ENCODE measurements at regions not wholly inside any gene's neighbourhood (a gene's known extent, or its start where the extent isn't known, plus 50 kb on each side); places are given as distances from the start of the nearest gene placed in this dataset.

DNA sequence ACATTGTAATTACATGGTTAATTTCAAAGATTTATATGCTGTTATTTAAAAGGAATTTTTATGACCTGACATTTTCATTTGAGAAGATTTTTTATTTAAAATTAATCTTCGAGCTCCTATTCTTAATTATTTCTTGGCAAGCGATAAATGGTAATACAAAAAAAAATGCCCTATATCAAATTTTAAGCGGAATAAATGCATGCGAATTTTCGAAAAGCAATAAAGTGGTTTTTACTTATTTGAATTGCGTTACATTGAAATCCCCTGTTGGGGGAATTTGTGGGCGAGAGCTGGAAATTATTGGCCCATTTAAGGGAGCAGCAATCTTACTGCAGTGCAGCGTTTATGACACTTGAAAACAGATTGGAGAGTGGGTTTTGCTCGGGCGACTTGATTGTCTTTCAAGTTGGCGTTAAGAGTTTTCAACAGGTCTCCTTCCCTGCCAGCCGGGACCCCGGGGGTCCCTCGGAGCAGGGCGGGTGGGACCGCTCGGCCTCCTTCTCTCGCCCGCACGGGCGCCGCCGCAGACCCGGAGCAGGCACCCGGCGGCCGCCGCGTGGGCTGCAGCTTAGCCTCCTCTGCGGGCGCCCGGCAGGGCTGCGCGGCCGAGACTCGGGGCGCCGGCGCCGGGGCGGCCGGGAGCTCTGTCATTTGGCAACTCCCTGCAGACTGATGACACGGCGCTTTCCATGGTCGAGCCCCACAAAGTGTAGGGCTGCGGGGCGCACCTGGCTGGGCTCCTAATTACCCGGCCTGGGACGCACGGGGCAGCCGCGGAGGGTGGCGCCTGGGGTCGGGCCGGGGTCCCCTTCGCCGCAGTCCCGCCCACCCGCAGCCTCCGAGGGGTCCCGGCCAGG, 255.1 kb upstream of the SOX21 start:
- TF ChIP-seq, protein P1, sequence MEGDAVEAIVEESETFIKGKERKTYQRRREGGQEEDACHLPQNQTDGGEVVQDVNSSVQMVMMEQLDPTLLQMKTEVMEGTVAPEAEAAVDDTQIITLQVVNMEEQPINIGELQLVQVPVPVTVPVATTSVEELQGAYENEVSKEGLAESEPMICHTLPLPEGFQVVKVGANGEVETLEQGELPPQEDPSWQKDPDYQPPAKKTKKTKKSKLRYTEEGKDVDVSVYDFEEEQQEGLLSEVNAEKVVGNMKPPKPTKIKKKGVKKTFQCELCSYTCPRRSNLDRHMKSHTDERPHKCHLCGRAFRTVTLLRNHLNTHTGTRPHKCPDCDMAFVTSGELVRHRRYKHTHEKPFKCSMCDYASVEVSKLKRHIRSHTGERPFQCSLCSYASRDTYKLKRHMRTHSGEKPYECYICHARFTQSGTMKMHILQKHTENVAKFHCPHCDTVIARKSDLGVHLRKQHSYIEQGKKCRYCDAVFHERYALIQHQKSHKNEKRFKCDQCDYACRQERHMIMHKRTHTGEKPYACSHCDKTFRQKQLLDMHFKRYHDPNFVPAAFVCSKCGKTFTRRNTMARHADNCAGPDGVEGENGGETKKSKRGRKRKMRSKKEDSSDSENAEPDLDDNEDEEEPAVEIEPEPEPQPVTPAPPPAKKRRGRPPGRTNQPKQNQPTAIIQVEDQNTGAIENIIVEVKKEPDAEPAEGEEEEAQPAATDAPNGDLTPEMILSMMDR (IDR thresholded peaks at IDR 0.05; ENCODE audit: insufficient read depth, low read depth, low read length), result no peak
- no peak for TF ChIP-seq EZH2 (IDR thresholded peaks at IDR 0.05; ENCODE audit: insufficient read depth, low read length)
